ENCODE measurements at regions not wholly inside any gene's neighbourhood (a gene's known extent, or its start where the extent isn't known, plus 50 kb on each side); places are given as distances from the start of the nearest gene placed in this dataset.

- TF ChIP-seq CHD7 (IDR thresholded peaks at IDR 0.05; ENCODE audit: low read depth, low read length) (no peak), BRF2 (IDR thresholded peaks at IDR 0.05; ENCODE audit: borderline replicate concordance, insufficient read depth, insufficient read length) (no peak), ESRRB (CRISPR knock-in tag; IDR thresholded peaks at IDR 0.05; ENCODE audit: borderline replicate concordance) (no peak), MTF1 (CRISPR knock-in tag; IDR thresholded peaks at IDR 0.05; ENCODE audit: borderline replicate concordance) (no peak), SAP30 (IDR thresholded peaks at IDR 0.05; ENCODE audit: borderline replicate concordance, insufficient read depth, low read depth, low read length, poor library complexity, severe bottlenecking) (no peak)
These were observed 392.6 kb downstream of the EIPR1 start (continued) for GRCh38 chr2:2985020-2985419.

All from K562 (cell line).